H9 (cell line): ENCODE measurements at regions not wholly inside any gene's neighbourhood (a gene's known extent, or its start where the extent isn't known, plus 50 kb on each side); places are given as distances from the start of the nearest gene placed in this dataset.

Experiments used
- DNase-seq: peaks from one replicate; pipeline ENCODE4 v3.0.0-alpha.2; 2017
- H2AFZ ChIP-seq: one replicate; pipeline ENCODE4 v1.6.1; 2013; ENCODE audit warnings: mild to moderate bottlenecking, low read length, control low read depth, moderate library complexity
- H2AK5ac ChIP-seq: 2 replicates; pipeline ENCODE4 v1.6.1; 2013; ENCODE audit warnings: low read length, control low read depth, mixed read lengths; ENCODE audit not compliant: insufficient read length
- H2BK120ac ChIP-seq: one replicate; pipeline ENCODE4 v1.6.1; 2013; ENCODE audit warnings: low read depth, mild to moderate bottlenecking, low read length, control low read depth, inconsistent platforms; ENCODE audit not compliant: poor library complexity, severe bottlenecking
- H2BK12ac ChIP-seq: 2 replicates; pipeline ENCODE4 v1.6.1; 2013; ENCODE audit warnings: low read length, control low read depth, mixed read lengths, low read depth; ENCODE audit not compliant: insufficient read length
- H2BK15ac ChIP-seq: 2 replicates; pipeline ENCODE4 v1.6.1; 2013; ENCODE audit warnings: low read depth, low read length, control low read depth
- H2BK20ac ChIP-seq: one replicate; pipeline ENCODE4 v1.6.1; 2013; ENCODE audit warnings: low read depth, mild to moderate bottlenecking, low read length, control low read depth, inconsistent platforms; ENCODE audit not compliant: poor library complexity, severe bottlenecking
- H2BK5ac ChIP-seq: 2 replicates; pipeline ENCODE4 v1.6.1; 2013; ENCODE audit warnings: low read length, control low read depth, mixed read lengths; ENCODE audit not compliant: insufficient read length
- H3K14ac ChIP-seq: 2 replicates; pipeline ENCODE4 v1.6.1; 2013; ENCODE audit warnings: low read length, control low read depth; ENCODE audit not compliant: insufficient read depth
- H3K18ac ChIP-seq: 2 replicates; pipeline ENCODE4 v1.6.1; 2013; ENCODE audit warnings: low read depth, mild to moderate bottlenecking, mixed read lengths, low read length, control low read depth; ENCODE audit not compliant: insufficient read length
- H3K23ac ChIP-seq: 2 replicates; pipeline ENCODE4 v1.6.1; 2013; ENCODE audit warnings: low read length, control low read depth, mixed read lengths, low read depth; ENCODE audit not compliant: insufficient read length
- H3K23me2 ChIP-seq: 2 replicates; pipeline ENCODE4 v1.6.1; 2013; ENCODE audit warnings: low read depth, mild to moderate bottlenecking, mixed read lengths, low read length, control low read depth; ENCODE audit not compliant: insufficient read length, poor library complexity, severe bottlenecking
- H3K27ac ChIP-seq: 2 replicates; pipeline ENCODE4 v1.5.1; 2013; ENCODE audit warnings: low read length, control low read depth, mixed read lengths, low read depth; ENCODE audit not compliant: insufficient read length
- H3K27me3 ChIP-seq: 2 replicates; pipeline ENCODE4 v1.6.1; 2013; ENCODE audit warnings: low read length, control low read depth, inconsistent platforms; ENCODE audit not compliant: insufficient read depth
- H3K4ac ChIP-seq: 2 replicates; pipeline ENCODE4 v1.6.1; 2013; ENCODE audit warnings: low read depth, mild to moderate bottlenecking, control low read depth, inconsistent platforms, low read length, moderate library complexity
- H3K4me1 ChIP-seq: 2 replicates; pipeline ENCODE4 v1.6.1; 2013; ENCODE audit warnings: low read length, control low read depth, inconsistent platforms; ENCODE audit not compliant: insufficient read depth
- H3K4me2 ChIP-seq: 2 replicates; pipeline ENCODE4 v1.6.1; 2013; ENCODE audit warnings: low read length, control low read depth, mixed read lengths; ENCODE audit not compliant: insufficient read length, insufficient read depth
- H3K56ac ChIP-seq: 2 replicates; pipeline ENCODE4 v1.6.1; 2013; ENCODE audit warnings: low read depth, mild to moderate bottlenecking, mixed read lengths, low read length, control low read depth; ENCODE audit not compliant: insufficient read length
- H3K79me1 ChIP-seq: 2 replicates; pipeline ENCODE4 v1.6.1; 2013; ENCODE audit warnings: low read depth, mild to moderate bottlenecking, moderate library complexity, low read length, control low read depth, inconsistent platforms; ENCODE audit not compliant: insufficient read depth, poor library complexity, severe bottlenecking
- H3K79me2 ChIP-seq: 2 replicates; pipeline ENCODE4 v1.6.1; 2013; ENCODE audit warnings: low read length, control low read depth, inconsistent platforms; ENCODE audit not compliant: insufficient read depth
- H3K9ac ChIP-seq: 2 replicates; pipeline ENCODE4 v1.6.1; 2013; ENCODE audit warnings: low read length, control low read depth, mixed read lengths; ENCODE audit not compliant: insufficient read length; ENCODE audit errors: extremely low read depth
- H3K9me3 ChIP-seq: one replicate; pipeline ENCODE4 v1.6.1; 2013; ENCODE audit warnings: low read depth, low read length, inconsistent platforms; ENCODE audit not compliant: control insufficient read depth
- H3T11ph ChIP-seq: one replicate; pipeline ENCODE4 v1.6.1; 2013; ENCODE audit warnings: mild to moderate bottlenecking, low read length, control low read depth, inconsistent platforms
- H4K20me1 ChIP-seq: one replicate; pipeline ENCODE4 v1.6.1; 2013; ENCODE audit not compliant: control insufficient read depth, insufficient read length, insufficient read depth
- H4K5ac ChIP-seq: 2 replicates; pipeline ENCODE4 v1.6.1; 2013; ENCODE audit warnings: low read depth, mild to moderate bottlenecking, mixed read lengths, low read length, control low read depth; ENCODE audit not compliant: insufficient read length
- H4K8ac ChIP-seq: replicated peaks from 2 replicates; pipeline ENCODE4 v1.6.1; 2013; ENCODE audit warnings: low read length, control low read depth, mixed read lengths, low read depth; ENCODE audit not compliant: insufficient read length
- H4K91ac ChIP-seq: 2 replicates; pipeline ENCODE4 v1.6.1; 2013; ENCODE audit warnings: low read depth, mild to moderate bottlenecking, moderate library complexity, mixed read lengths, low read length, control low read depth; ENCODE audit not compliant: insufficient read length
- H3K27ac Mint-ChIP-seq, 3 experiments: 2 replicates in 2 of 3; 3 replicates in 1 of 3; pipeline ENCODE4 v1.8.0; 2020 to 2021; ENCODE audit warnings: mixed read lengths in 3 of 3, mild to moderate bottlenecking in 1 of 3, moderate library complexity in 1 of 3
- H3K27me3 Mint-ChIP-seq: 2 replicates; pipeline ENCODE4 v1.8.0; 2021; ENCODE audit warnings: low read depth, mild to moderate bottlenecking, moderate library complexity, mixed read lengths
- H3K36me3 Mint-ChIP-seq, 3 experiments: 2 replicates in 2 of 3; 3 replicates in 1 of 3; pipeline ENCODE4 v1.8.0; 2020 to 2021; ENCODE audit warnings: low read depth in 3 of 3, mixed read lengths in 3 of 3; ENCODE audit not compliant: insufficient read depth in 1 of 3
- H3K4me1 Mint-ChIP-seq, 2 experiments: 2 replicates each; pipeline ENCODE4 v1.8.0; 2020; ENCODE audit warnings: mixed read lengths in 2 of 2
- H3K4me3 Mint-ChIP-seq, 2 experiments: 2 replicates in 1 of 2; 3 replicates in 1 of 2; pipeline ENCODE4 v1.8.0; 2020 to 2021; ENCODE audit warnings: mild to moderate bottlenecking in 2 of 2, mixed read lengths in 2 of 2, moderate library complexity in 1 of 2
- H3K9me3 Mint-ChIP-seq, 2 experiments: 2 replicates in 1 of 2; 3 replicates in 1 of 2; pipeline ENCODE4 v1.8.0; 2020; ENCODE audit warnings: mild to moderate bottlenecking in 2 of 2, mixed read lengths in 2 of 2, moderate library complexity in 1 of 2
- WGBS: extraction: QIAGEN DNeasy Blood & Tissue Kit; methylation state at CpG from one replicate; pipeline ENCODE4 v1.1.7; 2013; ENCODE audit warnings: missing lambda C conversion rate, low lambda C conversion rate, mixed read lengths; ENCODE audit not compliant: insufficient read length; ENCODE audit errors: extremely low coverage; 5-methylcytosine and 5-hydroxymethylcytosine counted together
- TF ChIP-seq, protein P1 (sequence below): fragments of 200-600 bp; sonication (generic); conservative IDR thresholded peaks from 3 replicates; pipeline ENCODE4 v1.8.0; 2021; ENCODE audit warnings: antibody characterized with exemption, mild to moderate bottlenecking

DNA sequence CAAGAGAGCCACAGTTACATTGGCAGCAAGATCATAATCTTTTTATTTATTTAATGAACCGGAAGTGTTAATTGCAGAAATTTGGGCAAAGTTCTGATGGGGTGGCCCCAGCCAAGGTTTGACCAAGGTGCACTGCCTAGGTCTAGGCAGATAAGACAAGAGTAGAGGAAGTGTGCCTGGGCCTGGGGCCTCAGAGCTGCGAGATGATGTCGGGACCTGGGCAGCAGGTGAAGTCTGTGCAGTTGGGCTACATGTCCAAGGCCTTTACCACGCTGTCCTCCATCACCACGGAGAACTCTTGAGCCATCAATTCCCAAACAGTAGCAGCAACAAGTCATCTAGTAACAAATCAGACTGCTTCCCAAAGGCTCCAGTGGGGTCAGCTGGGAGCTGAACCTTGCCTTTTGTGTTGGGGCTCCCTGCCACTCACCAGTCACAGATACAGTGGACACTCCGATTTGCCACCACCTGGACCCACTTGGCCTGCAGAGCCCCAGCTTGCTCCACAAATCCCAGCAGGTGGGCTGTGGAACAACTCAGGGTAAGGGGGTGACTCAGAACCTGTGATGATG is 52.5 kb upstream of the COMTD1 start:
- Histone ChIP-seq H3K4me2 (no peak overlapping the region), H4K5ac (no peak overlapping the region), H3T11ph (no peak overlapping the region), H2BK15ac (no peak overlapping the region), H3K23me2 (no peaks in the 10 kb centered on the region), H2BK5ac (no peak overlapping the region), H3K27me3 (no peaks in the 10 kb centered on the region; the same call in 1 of the 2 replicates), H3K18ac (no peak overlapping the region), H2AFZ (no peak overlapping the region), H4K91ac (no peak overlapping the region), H2AK5ac (no peak overlapping the region), H2BK20ac (no peak overlapping the region), H4K8ac (no peak overlapping the region), H3K27ac (no peak overlapping the region), H2BK12ac (no peak overlapping the region), H3K14ac (no peak overlapping the region), H3K79me2 (no peaks in the 10 kb centered on the region), H3K9ac (no peak overlapping the region), H3K79me1 (no peaks in the 10 kb centered on the region), H4K20me1 (no peaks in the 10 kb centered on the region), H3K4me1 (peaks cover 3% of the 10 kb centered on the region; the same call in 1 of the 2 replicates), H3K23ac (no peak overlapping the region), H3K9me3 (no peaks in the 10 kb centered on the region), H3K4ac (no peak overlapping the region), H2BK120ac (no peak overlapping the region), H3K56ac (no peak overlapping the region)
- Mint-ChIP-seq H3K4me3 (no peak overlapping the region), H3K27ac (no peak overlapping the region), H3K4me1 (peaks cover 10 to 14% of the 10 kb centered on the region in 2 experiments), H3K27me3 (peaks cover 67% of the 10 kb centered on the region), H3K9me3 (peaks cover 0 to 6% of the 10 kb centered on the region in 2 experiments; a peak in 2 of 5 replicates), H3K36me3 (no peaks in the 10 kb centered on the region; a peak in 1 of 7 replicates)
- no CpG with 5 or more reads among the region's 6 CpGs for WGBS
- no peak for DNase-seq
- TF ChIP-seq, protein P1, sequence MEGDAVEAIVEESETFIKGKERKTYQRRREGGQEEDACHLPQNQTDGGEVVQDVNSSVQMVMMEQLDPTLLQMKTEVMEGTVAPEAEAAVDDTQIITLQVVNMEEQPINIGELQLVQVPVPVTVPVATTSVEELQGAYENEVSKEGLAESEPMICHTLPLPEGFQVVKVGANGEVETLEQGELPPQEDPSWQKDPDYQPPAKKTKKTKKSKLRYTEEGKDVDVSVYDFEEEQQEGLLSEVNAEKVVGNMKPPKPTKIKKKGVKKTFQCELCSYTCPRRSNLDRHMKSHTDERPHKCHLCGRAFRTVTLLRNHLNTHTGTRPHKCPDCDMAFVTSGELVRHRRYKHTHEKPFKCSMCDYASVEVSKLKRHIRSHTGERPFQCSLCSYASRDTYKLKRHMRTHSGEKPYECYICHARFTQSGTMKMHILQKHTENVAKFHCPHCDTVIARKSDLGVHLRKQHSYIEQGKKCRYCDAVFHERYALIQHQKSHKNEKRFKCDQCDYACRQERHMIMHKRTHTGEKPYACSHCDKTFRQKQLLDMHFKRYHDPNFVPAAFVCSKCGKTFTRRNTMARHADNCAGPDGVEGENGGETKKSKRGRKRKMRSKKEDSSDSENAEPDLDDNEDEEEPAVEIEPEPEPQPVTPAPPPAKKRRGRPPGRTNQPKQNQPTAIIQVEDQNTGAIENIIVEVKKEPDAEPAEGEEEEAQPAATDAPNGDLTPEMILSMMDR = no peak
